HepG2 (cell line): ENCODE measurements at regions not wholly inside any gene's neighbourhood (a gene's known extent, or its start where the extent isn't known, plus 50 kb on each side); places are given as distances from the start of the nearest gene placed in this dataset.
A peak's percentile ranks its signal among the peaks of the same experiment; 100 is the strongest.

Experiments
- ATAC-seq: fragments of 200-7000 bp; cut with Tn5 transposase; 3 replicates; pipeline ENCODE4 v1.9.1; 2020; ENCODE audit warnings: mild to moderate bottlenecking, moderate library complexity
- BruUV-seq: library from RNA; stranded (reverse); fragments of 400-500 nt; replicated peaks from 2 replicates; lab custom pipeline; 2021; lab: Mats Ljungman, UMichigan
- CTCF ChIA-PET: fragments of 300-600 bp; formaldehyde crosslinking; extraction: SDS; loops from one replicate; lab custom pipeline; 2021; ENCODE audit warnings: low total read pairs, inconsistent platforms, low intra/inter-chr PET ratio; lab: Yijun Ruan, JAX
- POLR2A ChIA-PET: fragments of 350-600 bp; sonication (Branson Sonifier 250); formaldehyde crosslinking; loops from one replicate; lab custom pipeline; 2020; ENCODE audit warnings: antibody characterized with exemption, inconsistent platforms; lab: Yijun Ruan, JAX
- DNase-seq: peaks from one replicate; pipeline ENCODE4 v3.0.0-alpha.2; 2015; ENCODE audit warnings: low spot score
- FAIRE-seq: peaks from 3 replicates; lab custom pipeline; 2011; peaks lifted over from hg19 to GRCh38; lab: Jason Lieb, UNC
- H2AFZ ChIP-seq: one replicate; pipeline ENCODE4 v1.6.1; 2011; ENCODE audit warnings: low read length, inconsistent platforms
- H3K27ac ChIP-seq: fragments of 300-600 bp; 3 replicates; pipeline ENCODE4 v1.8.0; 2011; ENCODE audit warnings: mixed run types, mild to moderate bottlenecking, mixed read lengths, low read length, inconsistent platforms; ENCODE audit not compliant: insufficient read depth; ENCODE audit errors: extremely low read length
- H3K27me3 ChIP-seq, 2 experiments: fragments of 200-600 bp in 1 of 2; 2 replicates in 1 of 2; 3 replicates in 1 of 2; pipeline versions ENCODE4 v1.6.0 to v1.8.0; 2011; ENCODE audit warnings: low read length in 2 of 2, mild to moderate bottlenecking in 2 of 2, moderate library complexity in 2 of 2, inconsistent platforms in 1 of 2; ENCODE audit not compliant: insufficient read depth in 2 of 2, control insufficient read depth in 1 of 2
- H3K36me3 ChIP-seq, 2 experiments: fragments of 200-600 bp in 1 of 2; replicated peaks in 1 of 2; 2 replicates in 1 of 2; 3 replicates in 1 of 2; pipeline versions ENCODE4 v1.5.1 to v1.8.0; 2011; ENCODE audit warnings: low read length in 2 of 2, inconsistent platforms in 1 of 2; ENCODE audit not compliant: insufficient read depth in 2 of 2, control insufficient read depth in 1 of 2
- H3K4me1 ChIP-seq: 2 replicates; pipeline ENCODE4 v1.5.1; 2012; ENCODE audit warnings: low read length, inconsistent platforms; ENCODE audit not compliant: insufficient read depth
- H3K4me2 ChIP-seq: 2 replicates; pipeline ENCODE4 v1.6.0; 2011; ENCODE audit warnings: low read depth, low read length, inconsistent platforms
- H3K4me3 ChIP-seq, 3 experiments: fragments of 200-600 bp in 1 of 3; sonication (generic), shearing (Covaris generic) in 1 of 3; replicated peaks in 1 of 3; 2 replicates each; pipeline ENCODE4 v1.5.1; 2011 to 2016; ENCODE audit warnings: low read length in 3 of 3, inconsistent platforms in 2 of 3, low read depth in 2 of 3, mild to moderate bottlenecking in 2 of 3, control low read depth in 1 of 3, mixed read lengths in 1 of 3; ENCODE audit not compliant: insufficient read depth in 1 of 3
- H3K79me2 ChIP-seq: one replicate; pipeline ENCODE4 v1.6.1; 2011; ENCODE audit warnings: low read length, inconsistent platforms; ENCODE audit not compliant: insufficient read depth
- H3K9ac ChIP-seq: 2 replicates; pipeline ENCODE4 v1.6.0; 2011; ENCODE audit warnings: mild to moderate bottlenecking, low read depth, low read length, inconsistent platforms; ENCODE audit not compliant: insufficient read depth
- H3K9me3 ChIP-seq: 2 replicates; pipeline ENCODE4 v1.5.1; 2012; ENCODE audit warnings: mild to moderate bottlenecking, low read length
- H4K20me1 ChIP-seq: 2 replicates; pipeline ENCODE4 v1.6.0; 2011; ENCODE audit warnings: inconsistent platforms, mild to moderate bottlenecking, low read length, moderate library complexity; ENCODE audit not compliant: insufficient read depth
- GTF2F1 ChIP-seq: fragments of 150-350 bp; IDR thresholded peaks from 2 replicates; pipeline ENCODE4 v1.6.1; 2014; ENCODE audit warnings: low read length
- PHF21A ChIP-seq: sonication (generic); formaldehyde crosslinking; IDR thresholded peaks from 2 replicates; pipeline ENCODE4 v1.5.0; 2020; ENCODE audit warnings: mild to moderate bottlenecking, missing genetic modification reagents
- SP4 ChIP-seq: sonication (generic); formaldehyde crosslinking; IDR thresholded peaks from 2 replicates; pipeline ENCODE4 v1.8.1; 2023; ENCODE audit warnings: mild to moderate bottlenecking, missing genetic modification reagents
- SPEN ChIP-seq: sonication (generic); formaldehyde crosslinking; IDR thresholded peaks from 2 replicates; pipeline ENCODE4 v1.5.1; 2020; ENCODE audit warnings: low read depth, mild to moderate bottlenecking, missing genetic modification reagents
- WGBS: methylation state at CpG from one replicate; pipeline ENCODE4 v1.1.6; 2017; ENCODE audit warnings: low lambda C conversion rate; 5-methylcytosine and 5-hydroxymethylcytosine counted together
- in situ Hi-C: cut with HindIII; loops from 2 replicates; pipeline ENCODE4 v1.10.0; 2017; ENCODE audit warnings: low pct_unique_long_range_greater_than_20kb; ENCODE audit not compliant: extremely low pct_ligation_motif_present
- intact Hi-C: fragments of 100-400 bp; cut with micrococcal nuclease; formaldehyde crosslinking; loops from one replicate; pipeline ENCODE4 v1.10.0; 2022; ENCODE audit not compliant: unreplicated experiment
- TF ChIP-seq, protein P1 (sequence below): IDR thresholded peaks from 2 replicates; pipeline ENCODE4 v1.6.1; 2018; ENCODE audit warnings: missing genetic modification reagents, mild to moderate bottlenecking, missing compliant biosample characterization
- TF ChIP-seq, protein P2 (sequence below): sonication (generic); formaldehyde crosslinking; IDR thresholded peaks from 2 replicates; pipeline ENCODE4 v1.5.0; 2020; ENCODE audit warnings: missing genetic modification reagents, mild to moderate bottlenecking, borderline replicate concordance
- TF ChIP-seq, protein P3 (sequence below): sonication (generic); formaldehyde crosslinking; IDR thresholded peaks from 2 replicates; pipeline ENCODE4 v1.5.1; 2020; ENCODE audit warnings: missing genetic modification reagents, mild to moderate bottlenecking, borderline replicate concordance
- TF ChIP-seq, protein P4 (sequence below): fragments of 450-650 bp; IDR thresholded peaks from 2 replicates; pipeline ENCODE4 v1.6.1; 2016

DNA sequence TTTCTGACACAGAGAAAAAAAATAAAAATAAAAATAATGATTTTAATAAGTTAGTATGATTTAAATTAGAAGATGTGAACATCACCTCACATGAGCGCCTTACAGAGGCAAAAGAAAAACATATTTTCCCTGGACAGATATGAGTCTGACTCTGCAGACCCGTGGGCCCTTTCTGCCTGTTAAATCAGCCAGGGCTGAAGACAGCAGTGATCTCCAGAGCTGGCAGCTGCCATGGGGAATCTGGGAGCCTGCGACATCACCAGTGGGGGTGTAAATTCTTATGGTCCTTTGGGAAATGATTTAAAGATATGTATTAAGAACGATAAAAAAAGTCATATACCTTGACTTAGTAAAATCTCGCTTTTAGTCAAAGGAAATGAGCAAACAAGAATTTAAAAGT lies 65.7 kb upstream of the FOXF1 start:
- Histone ChIP-seq H3K27me3 (peaks cover 10 to 59% of the 10 kb centered on the region in 2 experiments; a peak in 4 of 5 replicates), H3K79me2 (no peaks in the 10 kb centered on the region), H3K36me3 (no peaks in the 10 kb centered on the region), H3K27ac (no peak overlapping the region), H3K9me3 (no peaks in the 10 kb centered on the region), H3K4me3 (no peak overlapping the region), H4K20me1 (no peaks in the 10 kb centered on the region), H3K9ac (no peak overlapping the region), H2AFZ (no peak overlapping the region), H3K4me2 (no peak overlapping the region), H3K4me1 (no peaks in the 10 kb centered on the region)
- in situ Hi-C loops (no loop called here), intact Hi-C loops (no loop called here)
- FAIRE-seq (no peak), ATAC-seq (no peak), DNase-seq (no peak)
- ChIA-PET POLR2A (no interaction called here), CTCF (no interaction called here)
- no peak for TF ChIP-seq GTF2F1
- TF ChIP-seq, protein P1, sequence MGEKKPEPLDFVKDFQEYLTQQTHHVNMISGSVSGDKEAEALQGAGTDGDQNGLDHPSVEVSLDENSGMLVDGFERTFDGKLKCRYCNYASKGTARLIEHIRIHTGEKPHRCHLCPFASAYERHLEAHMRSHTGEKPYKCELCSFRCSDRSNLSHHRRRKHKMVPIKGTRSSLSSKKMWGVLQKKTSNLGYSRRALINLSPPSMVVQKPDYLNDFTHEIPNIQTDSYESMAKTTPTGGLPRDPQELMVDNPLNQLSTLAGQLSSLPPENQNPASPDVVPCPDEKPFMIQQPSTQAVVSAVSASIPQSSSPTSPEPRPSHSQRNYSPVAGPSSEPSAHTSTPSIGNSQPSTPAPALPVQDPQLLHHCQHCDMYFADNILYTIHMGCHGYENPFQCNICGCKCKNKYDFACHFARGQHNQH (CRISPR knock-in tag) = no peak
- TF ChIP-seq SPEN (CRISPR knock-in tag) = no peak
- TF ChIP-seq, protein P2, sequence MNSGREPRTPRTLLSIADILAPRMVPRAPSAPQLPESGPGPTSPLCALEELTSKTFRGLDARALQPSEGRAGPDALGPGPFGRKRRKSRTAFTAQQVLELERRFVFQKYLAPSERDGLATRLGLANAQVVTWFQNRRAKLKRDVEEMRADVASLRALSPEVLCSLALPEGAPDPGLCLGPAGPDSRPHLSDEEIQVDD (CRISPR knock-in tag) = no peak
- TF ChIP-seq SP4 (CRISPR knock-in tag) = no peak
- 58% methylated on average over 5 of the region's 5 CpGs for WGBS
- no TSS peak for BruUV-seq

DNA sequence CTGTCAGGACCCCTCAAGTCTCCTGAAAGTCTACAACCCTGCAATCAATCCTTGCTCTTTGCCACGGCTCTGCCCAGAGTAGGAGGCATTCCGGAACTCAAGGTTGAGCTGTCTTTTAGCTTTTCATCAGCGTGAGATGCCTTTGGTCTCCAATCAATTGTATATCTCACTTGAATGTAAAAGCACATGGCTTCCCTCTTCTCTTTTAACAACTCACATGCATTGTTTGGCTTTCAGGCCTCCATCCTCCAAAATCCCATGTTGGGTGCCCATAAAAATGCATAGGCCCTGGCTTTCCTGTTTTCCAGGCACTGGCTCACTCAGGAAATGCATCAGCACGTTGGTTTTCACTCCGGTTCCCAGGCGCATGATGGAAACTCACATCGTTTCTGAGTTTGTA lies 64.0 kb upstream of the FOXF1 start:
- no peak for ATAC-seq
- H3K9ac ChIP-seq = no peak overlapping the region
- no peaks in the 10 kb centered on the region for H3K4me1 ChIP-seq
- in situ Hi-C loops (no loop called here), intact Hi-C loops (no loop called here)
- WGBS = 28% methylated on average over 7 of the region's 7 CpGs
- no peaks in the 10 kb centered on the region for H3K36me3 ChIP-seq
- H3K4me2 ChIP-seq = no peak overlapping the region
- peaks cover 8 to 58% of the 10 kb centered on the region in 2 experiments for H3K27me3 ChIP-seq
- BruUV-seq = no TSS peak
- CTCF ChIA-PET = no interaction called here
- no peaks in the 10 kb centered on the region for H3K79me2 ChIP-seq
- no peaks in the 10 kb centered on the region for H3K9me3 ChIP-seq
- no peaks in the 10 kb centered on the region for H4K20me1 ChIP-seq
- POLR2A ChIA-PET = no interaction called here
- TF ChIP-seq, protein P3, sequence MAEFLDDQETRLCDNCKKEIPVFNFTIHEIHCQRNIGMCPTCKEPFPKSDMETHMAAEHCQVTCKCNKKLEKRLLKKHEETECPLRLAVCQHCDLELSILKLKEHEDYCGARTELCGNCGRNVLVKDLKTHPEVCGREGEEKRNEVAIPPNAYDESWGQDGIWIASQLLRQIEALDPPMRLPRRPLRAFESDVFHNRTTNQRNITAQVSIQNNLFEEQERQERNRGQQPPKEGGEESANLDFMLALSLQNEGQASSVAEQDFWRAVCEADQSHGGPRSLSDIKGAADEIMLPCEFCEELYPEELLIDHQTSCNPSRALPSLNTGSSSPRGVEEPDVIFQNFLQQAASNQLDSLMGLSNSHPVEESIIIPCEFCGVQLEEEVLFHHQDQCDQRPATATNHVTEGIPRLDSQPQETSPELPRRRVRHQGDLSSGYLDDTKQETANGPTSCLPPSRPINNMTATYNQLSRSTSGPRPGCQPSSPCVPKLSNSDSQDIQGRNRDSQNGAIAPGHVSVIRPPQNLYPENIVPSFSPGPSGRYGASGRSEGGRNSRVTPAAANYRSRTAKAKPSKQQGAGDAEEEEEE = no peak
- TF ChIP-seq, protein P4, sequence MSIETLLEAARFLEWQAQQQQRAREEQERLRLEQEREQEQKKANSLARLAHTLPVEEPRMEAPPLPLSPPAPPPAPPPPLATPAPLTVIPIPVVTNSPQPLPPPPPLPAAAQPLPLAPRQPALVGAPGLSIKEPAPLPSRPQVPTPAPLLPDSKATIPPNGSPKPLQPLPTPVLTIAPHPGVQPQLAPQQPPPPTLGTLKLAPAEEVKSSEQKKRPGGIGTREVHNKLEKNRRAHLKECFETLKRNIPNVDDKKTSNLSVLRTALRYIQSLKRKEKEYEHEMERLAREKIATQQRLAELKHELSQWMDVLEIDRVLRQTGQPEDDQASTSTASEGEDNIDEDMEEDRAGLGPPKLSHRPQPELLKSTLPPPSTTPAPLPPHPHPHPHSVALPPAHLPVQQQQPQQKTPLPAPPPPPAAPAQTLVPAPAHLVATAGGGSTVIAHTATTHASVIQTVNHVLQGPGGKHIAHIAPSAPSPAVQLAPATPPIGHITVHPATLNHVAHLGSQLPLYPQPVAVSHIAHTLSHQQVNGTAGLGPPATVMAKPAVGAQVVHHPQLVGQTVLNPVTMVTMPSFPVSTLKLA = peak; percentile 96
- TF ChIP-seq PHF21A (CRISPR knock-in tag) = no peak
- TF ChIP-seq, all 625 proteins: peak for 1
- Histone ChIP-seq H3K4me3 (no peak overlapping the region), H3K27ac (no peak overlapping the region), H2AFZ (no peak overlapping the region)
- no peak for DNase-seq
- no peak for FAIRE-seq
